ENCODE measurements at regions not wholly inside any gene's neighbourhood (a gene's known extent, or its start where the extent isn't known, plus 50 kb on each side); places are given as distances from the start of the nearest gene placed in this dataset.

- TF ChIP-seq CTCF (conservative IDR thresholded peaks at IDR 0.05; ENCODE audit: low read depth), result no peak
- ChIA-PET POLR2A (ENCODE audit: low non-redundant PET) (no interaction called here), CTCF (interaction anchor here (0.6 kb wide), 2 partner anchors 40 to 721 kb away, joined by 3 read pairs; no protein-coding TSS in a partner anchor)
- no peak overlapping the region for H3K27ac ChIP-seq
- DNase-seq (ENCODE audit: low spot score), result no peak
Measured at GRCh38 chr14:53628261-53628660, 328.4 kb downstream of the BMP4 start.

GRCh38 chr14:53626761-53627160 is 329.9 kb downstream of the BMP4 start:
- ChIA-PET POLR2A (ENCODE audit: low non-redundant PET) (no interaction called here), CTCF (interaction anchor here (0.6 kb wide), 2 partner anchors 62 to 686 kb away, joined by 3 read pairs; no protein-coding TSS in a partner anchor)
- no peak for TF ChIP-seq CTCF (conservative IDR thresholded peaks at IDR 0.05; ENCODE audit: low read depth)
- no peak overlapping the region for H3K27ac ChIP-seq
- no peak for DNase-seq (ENCODE audit: low spot score)

- CTCF ChIA-PET, result interaction anchor here (0.8 kb wide), 1 partner anchor 43 kb away, joined by 3 read pairs; no protein-coding TSS in a partner anchor
- no peak for DNase-seq (ENCODE audit: low spot score)
- no peak for TF ChIP-seq CTCF (conservative IDR thresholded peaks at IDR 0.05; ENCODE audit: low read depth)
- H3K27ac ChIP-seq, result no peak overlapping the region
- POLR2A ChIA-PET (ENCODE audit: low non-redundant PET), result no interaction called here
Measured at GRCh38 chr14:53622447-53622846, 334.2 kb downstream of the BMP4 start.

- ChIA-PET CTCF (no interaction called here), POLR2A (ENCODE audit: low non-redundant PET) (no interaction called here)
- no peak for TF ChIP-seq CTCF (conservative IDR thresholded peaks at IDR 0.05; ENCODE audit: low read depth)
- H3K27ac ChIP-seq, result no peak overlapping the region
- no peak for DNase-seq (ENCODE audit: low spot score)
Measured at GRCh38 chr14:53621921-53622320, 334.7 kb downstream of the BMP4 start.

- ChIA-PET CTCF (interaction anchor here (0.6 kb wide), 1 partner anchor 209 kb away, joined by 4 read pairs; no protein-coding TSS in a partner anchor), POLR2A (ENCODE audit: low non-redundant PET) (no interaction called here)
- no peak overlapping the region for H3K27ac ChIP-seq
- no peak for DNase-seq (ENCODE audit: low spot score)
- TF ChIP-seq CTCF (conservative IDR thresholded peaks at IDR 0.05; ENCODE audit: low read depth), result no peak
Measured at GRCh38 chr14:53621433-53621832, 335.2 kb downstream of the BMP4 start.

GRCh38 chr14:53620890-53621289 is 335.7 kb downstream of the BMP4 start:
- TF ChIP-seq CTCF (conservative IDR thresholded peaks at IDR 0.05; ENCODE audit: low read depth), result no peak
- ChIA-PET POLR2A (ENCODE audit: low non-redundant PET) (no interaction called here), CTCF (interaction anchor here (0.6 kb wide), 1 partner anchor 208 kb away, joined by 4 read pairs; no protein-coding TSS in a partner anchor)
- DNase-seq (ENCODE audit: low spot score), result no peak
- no peak overlapping the region for H3K27ac ChIP-seq
